Stimulated activated CD8-positive, alpha-beta memory T cell treated with anti-CD3 and anti-CD28 coated beads, Interleukin-15, amount 100 ng/mL, for 1 hour (primary cell): ENCODE measurements at regions not wholly inside any gene's neighbourhood (a gene's known extent, or its start where the extent isn't known, plus 50 kb on each side); places are given as distances from the start of the nearest gene placed in this dataset.

Experiments
- DNase-seq: peaks from one replicate; pipeline ENCODE4 v3.0.0-alpha.2; 2020; ENCODE audit warnings: low read depth

DNA sequence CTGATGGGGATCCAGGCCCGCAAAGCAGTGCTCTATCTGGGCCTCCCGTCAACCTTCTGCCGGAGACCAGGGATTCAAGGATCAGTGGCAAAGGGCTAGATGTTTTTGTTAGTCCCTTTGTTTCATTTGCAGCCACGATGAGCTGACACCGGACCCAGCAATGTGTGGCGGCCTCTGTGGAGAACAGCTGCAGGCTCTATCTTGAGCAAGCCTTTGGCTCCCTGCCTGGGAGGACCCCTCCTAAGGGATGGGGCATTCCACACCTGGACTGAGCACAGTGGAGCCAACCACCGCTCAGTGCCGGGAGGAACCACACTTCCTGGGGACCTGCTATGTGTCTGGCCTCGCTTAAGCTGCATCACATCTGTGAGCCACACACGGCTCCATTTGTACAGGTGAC is 215.8 kb downstream of the RBFOX3 start:
- no peak for DNase-seq

DNA sequence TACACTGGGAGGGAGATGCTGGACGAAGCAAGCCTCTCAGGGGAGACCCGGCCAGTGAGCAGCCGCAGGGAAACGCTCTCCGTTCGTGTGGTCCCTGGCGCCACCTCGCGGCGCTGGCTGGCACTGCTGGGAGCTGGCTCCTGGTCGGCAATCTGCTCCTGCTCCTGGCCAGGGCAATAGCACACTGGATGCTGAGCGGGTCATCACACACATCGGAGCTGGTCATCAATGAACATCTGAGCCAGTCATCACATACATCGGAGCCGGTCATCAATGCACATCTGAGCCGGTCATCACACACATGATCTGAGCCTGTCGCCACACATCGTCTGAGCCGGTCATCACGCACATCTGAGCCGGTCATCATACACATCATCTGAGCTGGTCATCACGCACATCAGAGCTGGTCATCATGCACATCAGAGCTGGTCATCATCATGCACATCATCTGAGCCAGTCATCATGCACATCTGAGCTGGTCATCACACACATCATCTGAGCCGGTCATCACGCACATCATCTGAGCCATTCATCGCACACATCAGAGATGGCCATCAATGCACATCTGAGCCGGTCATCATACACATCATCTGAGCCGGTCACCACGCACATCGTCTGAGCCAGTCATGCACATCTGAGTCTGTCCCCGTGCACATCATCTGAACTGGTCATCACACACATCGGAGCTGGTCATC is 217.3 kb downstream of the RBFOX3 start:
- peak; percentile 26 for DNase-seq

DNA sequence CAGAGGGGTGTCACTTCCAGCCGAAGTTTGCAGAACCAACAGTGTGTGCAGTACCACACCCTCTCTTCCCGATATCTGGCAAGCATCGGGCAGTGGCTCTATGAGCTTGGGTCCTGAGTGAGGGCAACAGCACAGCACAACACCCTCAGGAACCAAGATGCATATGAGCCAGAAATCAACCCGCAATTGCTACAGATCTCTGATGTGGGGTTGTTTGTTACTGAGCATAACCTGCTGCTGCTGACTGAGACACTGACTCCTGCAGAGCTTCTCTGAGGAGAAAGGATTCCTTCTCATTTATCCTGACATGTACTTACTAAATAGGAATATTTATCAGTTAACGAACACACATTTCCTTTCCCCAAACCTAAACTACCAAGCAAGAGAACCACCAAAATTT is 218.3 kb downstream of the RBFOX3 start:
- no peak for DNase-seq

DNA sequence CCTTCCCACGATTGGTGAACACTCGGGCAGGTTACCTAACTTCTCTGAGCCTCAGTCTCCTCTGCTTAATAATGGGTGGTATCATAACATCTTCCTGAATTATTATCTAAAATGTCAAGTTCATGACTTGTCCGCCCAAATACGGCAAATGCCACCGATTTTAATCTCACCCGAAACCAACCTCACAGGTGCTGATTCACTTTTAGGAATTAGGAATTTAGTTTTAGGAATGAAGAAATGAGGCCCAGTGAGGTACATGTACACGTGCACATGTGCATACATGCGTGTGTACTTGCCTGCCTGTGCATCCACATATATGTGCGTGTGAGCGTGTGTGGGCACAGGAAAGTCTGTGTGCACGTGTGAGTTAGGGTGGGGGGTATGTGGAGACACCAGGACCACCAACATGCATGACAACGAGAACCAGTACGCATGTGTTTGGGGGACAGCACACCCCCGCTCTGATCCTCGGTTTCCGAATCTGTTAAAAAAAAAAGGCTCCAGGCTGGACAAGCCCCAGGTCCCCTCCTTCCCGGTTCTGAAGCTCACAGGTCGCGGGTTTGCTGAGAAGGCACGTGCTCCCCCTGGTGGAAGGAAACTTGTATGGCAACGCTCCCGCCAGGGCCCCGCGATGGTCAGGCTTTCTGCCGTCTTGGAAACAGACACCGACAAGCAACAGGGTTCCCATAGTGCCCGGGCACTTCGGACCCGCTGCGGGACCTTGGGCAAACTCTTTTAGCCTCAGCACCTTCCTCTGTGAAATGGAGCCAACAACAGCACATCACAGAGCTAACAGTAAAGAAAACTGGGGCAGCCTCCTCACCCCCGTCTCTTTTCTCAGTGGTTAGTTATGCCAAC is 219.2 kb downstream of the RBFOX3 start:
- peak; percentile 39 for DNase-seq

DNA sequence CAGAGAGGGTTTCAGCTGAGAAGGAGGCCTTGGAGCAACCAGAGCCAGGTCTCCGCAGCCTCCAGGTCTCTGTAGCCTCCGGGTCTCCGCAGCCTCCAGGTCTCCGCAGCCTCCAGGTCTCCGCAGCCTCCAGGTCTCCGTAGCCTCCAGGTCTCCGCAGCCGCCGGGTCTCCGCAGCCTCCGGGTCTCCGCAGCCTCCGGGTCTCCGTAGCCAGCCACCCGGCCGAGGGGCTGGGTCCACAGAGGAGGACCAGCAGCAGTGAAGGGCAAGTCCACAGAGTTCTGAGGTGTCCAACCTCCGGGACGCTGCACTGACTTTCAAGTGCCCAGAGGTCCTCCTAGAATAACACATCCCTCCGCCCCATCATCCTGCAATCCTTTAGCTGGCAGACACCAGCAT is 221.0 kb downstream of the RBFOX3 start:
- DNase-seq, result no peak

DNA sequence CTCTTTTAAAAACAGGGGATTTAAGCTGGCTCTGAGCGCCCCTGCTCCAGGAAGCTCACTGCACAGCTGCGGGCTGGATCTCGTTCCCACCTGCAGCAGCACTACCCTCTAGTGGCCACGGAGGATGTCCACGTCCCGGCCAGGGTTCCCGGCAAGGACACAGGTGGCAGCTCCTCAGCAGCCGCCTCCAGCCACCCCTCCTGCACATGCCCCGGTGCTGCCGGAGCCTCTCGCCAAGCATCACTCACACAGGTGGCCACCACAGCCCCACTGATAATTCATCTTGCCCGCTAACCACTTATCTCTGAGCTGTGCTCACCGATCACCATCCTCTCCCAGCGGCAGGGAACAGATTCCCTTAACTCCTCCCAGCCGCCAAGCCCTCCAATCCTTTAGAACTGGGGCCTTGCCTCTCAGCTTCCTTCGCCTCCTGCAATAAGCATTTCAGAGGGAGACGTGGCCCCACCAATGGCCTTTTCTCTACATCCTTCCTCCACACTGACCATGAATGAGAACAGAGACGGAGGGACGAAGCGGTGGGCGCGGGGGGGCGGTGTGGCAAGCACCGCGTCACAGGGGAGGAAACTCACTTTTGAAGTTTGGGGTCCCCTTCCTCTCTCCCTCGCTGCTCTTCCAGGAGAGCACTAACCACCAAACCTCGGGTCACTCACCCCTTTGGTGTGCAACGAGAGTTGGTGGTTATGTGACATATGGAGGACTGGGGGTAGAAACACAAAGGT is 222.1 kb downstream of the RBFOX3 start:
- no peak for DNase-seq

DNA sequence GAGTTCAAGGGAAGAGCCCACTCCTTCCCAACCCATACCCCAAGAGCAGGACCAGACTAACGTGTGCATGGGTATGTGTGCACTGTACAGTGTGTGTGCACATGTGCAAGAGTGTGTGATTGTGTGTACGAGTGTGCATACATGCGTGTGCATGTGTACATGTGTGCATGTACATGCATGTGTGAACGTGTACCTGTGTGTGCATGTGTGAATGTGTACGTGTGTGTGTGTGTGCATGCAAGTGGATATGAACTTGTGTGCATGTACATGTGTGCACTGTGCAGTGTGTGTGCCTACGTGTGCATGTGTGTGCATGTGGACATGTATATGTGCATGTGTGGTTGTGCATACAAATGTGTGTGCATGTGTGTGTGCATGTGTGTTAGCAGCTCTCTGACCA is 223.1 kb downstream of the RBFOX3 start:
- no peak for DNase-seq

DNA sequence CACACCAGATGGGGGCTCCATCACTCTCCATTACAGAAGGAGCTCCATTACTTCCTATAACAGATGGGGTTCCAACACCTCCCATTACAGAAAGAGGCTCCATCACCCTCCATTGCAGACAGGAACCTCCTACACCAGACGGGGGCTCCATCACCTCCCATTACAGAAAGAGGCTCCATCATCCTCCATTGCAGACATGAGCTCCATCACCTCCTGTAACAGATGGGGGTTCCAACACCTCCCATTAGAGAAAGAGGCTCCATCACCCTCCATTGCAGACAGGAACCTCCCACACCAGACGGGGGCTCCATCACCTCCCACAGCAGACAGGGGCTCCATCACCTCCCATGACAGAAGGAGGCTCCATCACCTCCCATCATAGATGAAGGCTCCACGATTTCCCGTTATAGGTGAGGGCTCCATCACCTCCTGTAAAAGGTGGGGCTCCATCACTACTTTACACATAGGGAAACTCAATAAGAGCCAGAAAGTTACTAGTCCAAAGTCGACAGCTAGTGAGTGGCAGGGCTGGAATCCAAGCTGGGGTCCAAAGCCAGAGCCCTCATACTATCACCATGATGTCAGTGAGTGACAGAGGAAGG is 224.8 kb downstream of the RBFOX3 start:
- DNase-seq, result no peak

DNA sequence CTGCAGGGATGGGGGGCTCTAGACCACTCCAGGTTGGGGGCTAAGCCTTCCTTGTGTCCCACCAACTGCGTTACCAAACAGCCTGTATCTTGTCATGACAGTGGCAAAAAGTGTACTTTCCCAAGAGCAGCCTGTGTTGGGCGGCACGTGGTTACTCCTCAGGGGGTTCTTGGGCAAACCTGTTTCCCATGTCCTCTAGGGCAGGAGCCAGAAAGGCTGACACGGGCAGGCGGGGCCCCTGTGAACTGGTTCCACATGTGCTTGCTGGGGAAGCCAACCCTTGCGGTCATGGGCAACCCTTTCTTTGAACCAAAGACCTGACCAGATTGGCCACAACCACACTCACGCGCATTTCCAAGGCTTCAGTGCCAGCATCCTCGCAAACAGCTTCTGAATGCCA is 228.5 kb downstream of the RBFOX3 start:
- no peak for DNase-seq

DNA sequence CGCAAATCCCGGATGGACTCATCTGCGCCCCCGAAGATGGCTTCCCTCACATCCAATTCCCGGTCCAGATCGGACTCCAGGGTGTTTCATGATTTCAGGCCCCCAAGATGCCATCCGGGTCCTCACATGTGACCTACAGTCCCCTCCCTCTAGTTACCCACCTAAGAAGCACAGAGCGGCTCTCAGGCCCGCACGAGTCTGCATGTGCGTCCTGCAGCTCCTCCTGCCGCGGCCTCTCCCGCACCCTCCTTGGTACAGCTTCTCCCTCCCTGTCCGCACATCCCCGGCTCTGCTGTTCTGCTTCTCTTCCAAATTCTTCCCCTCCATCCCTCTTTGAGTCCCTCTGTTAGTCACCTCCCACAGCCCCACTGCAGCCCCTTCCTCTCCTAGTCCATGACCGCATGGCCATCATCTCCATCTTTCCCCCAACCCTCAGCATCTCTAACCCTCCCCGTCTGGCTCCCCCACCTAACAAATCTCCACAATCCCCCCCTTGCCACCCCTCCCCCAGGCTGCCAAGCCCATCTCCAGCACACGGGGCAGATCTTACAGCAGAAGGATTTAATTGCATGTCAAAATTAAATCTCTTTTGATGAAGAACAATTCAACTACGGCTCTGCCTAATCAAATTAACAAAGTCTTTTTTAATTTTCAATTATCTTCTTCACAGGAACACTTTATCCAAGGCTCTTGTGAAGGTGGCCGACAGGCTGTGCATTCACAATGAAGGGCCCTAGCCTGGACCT is 231.0 kb downstream of the RBFOX3 start:
- no peak for DNase-seq

DNA sequence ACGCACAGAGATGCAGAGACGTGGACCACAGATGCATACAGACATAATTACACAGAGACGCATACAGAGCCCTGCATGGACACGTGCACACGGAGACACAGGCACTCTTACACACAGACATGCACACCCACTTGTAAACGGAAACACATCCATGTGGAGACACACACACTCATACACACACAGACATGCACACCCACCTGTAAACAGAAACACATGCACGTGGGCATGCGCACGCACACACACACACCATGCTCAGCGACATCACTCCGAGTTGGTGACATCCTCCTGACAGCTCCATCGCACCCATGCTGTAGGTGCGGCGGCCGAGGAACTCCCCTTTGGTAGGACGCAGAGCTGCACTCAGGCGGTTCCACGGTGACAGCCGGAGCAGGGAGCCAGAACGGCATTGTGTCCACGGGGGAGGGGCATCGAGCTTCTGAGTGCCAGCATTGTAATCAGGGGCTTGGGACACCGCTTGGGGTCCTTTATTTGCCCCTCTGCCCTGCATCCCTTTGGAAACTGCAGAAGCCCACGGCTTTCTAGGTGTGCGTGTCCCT is 233.5 kb downstream of the RBFOX3 start:
- no peak for DNase-seq

DNA sequence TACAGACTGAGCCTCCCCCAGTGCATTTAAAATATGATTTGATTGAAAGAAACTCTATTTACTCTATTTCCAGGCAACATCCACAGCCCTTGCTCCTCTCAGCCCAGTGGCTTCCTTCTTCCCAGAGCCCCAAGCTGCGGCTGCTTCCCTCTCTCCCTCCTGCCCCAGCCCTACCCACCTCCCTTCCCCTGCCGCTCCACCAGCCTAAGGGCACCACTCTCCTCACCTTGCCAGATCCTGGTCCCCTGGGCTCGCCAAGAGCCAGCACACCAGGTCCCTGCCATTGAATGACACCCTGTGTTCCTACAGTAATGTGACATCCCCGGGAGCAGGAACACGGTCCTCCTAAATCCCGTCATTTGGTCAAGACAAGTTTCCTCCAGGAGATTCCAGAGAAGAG is 236.0 kb downstream of the RBFOX3 start:
- no peak for DNase-seq

DNA sequence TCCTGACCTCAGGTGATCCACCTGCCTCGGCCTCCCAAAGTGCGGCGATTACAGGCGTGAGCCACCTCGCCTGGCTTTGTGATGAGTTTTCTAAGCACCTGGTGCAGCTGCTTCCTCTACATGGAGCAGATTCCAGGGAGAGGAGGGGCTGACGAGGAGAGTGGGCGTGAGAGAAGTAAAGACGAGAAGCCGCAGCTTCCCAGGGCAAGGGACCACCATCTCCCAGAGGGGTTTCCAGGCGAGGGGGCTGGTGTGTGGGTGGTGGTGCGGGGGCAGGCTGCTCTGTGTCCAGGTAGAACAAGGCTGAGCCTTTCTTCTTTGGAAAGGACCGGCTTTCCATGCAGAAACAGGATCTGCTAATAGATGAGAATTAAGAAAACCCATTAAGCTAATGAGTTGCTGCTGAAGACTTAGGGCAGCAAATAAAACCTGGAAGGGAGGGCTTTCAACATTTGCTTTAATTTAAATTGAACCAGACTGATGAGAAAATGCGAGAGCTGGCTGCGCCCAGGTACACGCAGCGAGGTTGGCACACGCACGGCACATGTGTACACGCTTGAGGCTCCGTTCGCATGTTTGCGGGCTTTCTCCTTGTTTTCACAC is 236.7 kb downstream of the RBFOX3 start:
- DNase-seq, result no peak

DNA sequence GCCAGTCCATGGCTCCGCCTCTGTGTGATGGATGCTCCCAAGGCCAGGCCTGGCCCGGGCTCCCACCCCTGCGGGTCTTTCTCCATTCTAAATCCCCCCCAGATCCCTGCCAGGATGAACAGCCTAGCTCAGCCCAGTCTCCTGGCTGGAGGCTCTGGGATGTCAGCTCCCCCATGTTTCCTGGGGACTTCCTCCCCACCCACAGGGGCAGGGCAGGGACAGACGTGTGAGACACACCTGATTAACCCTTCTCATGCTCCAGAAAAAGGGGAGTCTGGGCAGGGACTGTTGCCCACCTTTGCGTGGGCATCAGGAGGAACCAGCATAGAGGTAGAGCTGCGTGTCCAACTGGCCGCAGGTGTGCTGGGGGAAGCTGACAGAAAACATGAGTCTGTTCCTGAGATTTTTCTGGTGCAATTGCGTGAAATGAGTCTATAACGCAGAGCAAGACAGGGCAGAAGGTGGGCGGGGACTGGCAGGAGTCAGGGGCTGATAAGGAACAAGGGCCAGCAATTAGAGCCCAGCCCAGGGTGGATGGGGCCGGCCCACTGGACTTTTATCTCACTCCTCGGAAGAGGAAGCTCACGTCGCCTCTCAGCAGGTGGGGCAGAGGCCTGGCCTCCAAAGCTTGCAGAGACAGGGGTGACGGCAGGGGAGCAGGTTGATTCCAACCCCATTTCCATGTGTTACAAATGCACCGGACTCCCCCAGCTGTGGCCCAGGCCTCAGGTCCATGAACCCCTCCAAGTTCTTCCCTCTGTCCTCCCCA is 238.2 kb downstream of the RBFOX3 start:
- no peak for DNase-seq

DNA sequence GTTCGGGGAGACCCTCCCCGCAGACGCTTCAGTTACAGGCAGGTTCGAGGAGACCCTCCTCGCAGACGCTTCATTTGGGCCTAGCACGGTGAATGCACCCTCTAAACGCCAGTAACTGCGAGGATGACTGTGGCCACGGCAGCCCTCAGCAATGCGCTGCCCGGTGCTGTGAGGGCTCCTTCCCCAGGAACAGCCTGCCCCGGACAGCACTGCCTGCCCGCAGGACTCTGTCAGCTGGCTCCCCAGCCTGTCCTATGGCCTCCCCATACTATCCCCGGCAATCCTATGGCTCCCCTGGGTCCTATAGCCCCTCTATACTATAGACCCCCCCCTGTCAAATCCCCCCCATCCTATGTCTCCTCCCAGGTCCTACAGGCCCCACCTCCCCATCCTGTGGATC is 238.9 kb downstream of the RBFOX3 start:
- no peak for DNase-seq

DNA sequence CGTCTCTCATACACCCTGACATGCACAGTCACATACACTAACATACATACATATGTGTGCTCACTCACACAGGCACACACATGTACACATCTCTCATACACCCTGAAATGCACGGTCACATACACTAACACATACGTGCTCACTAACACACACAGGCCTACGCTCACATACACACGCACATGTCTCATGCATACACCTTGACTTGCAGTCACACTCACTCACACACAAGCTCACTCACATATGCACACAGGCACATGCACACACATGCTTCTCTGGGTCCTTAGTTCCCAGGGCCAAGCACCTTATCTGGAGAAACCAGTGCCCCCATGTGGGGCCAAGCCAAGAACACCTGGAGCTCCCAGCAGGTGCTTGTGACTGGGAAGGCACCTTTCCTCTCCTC is 240.3 kb downstream of the RBFOX3 start:
- no peak for DNase-seq

DNA sequence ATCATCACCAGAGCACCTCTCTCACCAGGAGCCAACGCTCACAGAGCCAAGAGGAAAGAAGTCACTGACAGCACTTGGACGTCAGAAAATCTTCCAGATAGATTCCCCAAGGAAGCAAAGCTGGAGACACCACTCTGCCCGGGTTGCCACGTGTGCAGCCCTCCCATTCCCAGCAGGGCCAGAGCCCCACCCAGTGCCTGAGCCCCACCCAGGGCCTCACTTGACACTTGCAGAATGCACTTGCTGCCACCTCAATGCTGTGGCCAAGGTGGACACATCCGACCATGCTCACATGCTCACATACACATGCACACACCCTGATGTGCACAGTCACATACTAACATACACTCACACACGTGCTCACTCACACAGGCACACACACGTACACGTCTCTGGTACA is 240.7 kb downstream of the RBFOX3 start:
- DNase-seq, result no peak

DNA sequence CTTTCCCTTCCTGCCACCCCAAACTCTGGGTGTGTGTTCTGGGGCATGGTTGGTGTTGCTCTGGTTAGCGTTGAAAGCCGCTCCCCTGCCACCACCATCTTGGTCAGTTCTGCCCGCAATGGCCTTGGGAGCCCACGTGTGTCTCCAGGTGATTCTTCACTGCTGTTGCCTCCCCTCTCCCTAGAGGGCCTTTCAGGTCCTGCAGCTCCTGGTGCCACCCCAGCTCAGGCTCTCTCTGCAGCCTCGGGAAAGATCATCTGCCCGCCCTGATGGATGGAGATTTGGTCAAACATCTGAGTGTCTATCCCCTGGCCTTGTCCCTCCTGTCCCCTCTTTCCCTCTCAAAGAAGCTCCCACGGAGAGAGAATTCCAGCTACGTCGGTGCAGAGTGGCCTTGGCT is 241.3 kb downstream of the RBFOX3 start:
- no peak for DNase-seq

DNA sequence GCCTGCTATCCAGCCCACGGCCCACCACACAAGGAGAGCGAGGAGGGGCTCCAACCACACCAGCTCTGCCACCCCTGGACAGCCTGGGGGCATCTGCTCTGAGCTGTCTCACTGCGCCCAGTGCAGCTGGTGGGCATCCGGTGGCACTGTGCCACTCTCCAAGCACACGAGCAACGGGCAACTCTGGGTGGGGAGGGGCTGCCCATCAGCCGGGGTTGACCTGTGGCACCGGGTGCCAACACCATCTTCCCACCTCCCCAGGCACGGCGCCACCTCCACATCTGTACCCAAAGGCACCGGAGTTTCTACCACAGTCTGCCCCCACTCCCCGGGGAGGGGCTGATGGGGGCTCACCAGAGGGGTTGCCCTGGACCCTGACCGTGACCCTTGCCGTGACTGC is 241.8 kb downstream of the RBFOX3 start:
- no peak for DNase-seq

DNA sequence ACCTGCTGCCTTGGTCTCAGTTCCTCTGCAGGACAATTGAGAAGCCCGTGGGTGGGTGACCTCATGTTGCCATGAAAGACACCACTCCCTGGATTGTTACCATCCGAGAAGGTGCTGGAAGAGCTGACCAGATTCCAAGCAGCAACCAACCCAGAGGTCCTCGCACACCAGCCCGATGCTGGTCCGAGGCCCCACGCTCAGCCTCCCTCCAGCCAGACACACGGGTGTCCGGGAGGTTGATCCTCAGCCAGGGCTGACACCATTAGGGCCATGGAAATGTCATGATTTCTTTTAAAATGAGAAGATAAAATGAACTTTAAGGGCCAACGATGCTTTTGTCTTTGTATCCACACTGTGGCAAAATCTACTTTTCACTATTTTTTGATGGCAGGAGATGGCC is 242.3 kb downstream of the RBFOX3 start:
- no peak for DNase-seq
